ENCODE measurements at regions not wholly inside any gene's neighbourhood (a gene's known extent, or its start where the extent isn't known, plus 50 kb on each side); places are given as distances from the start of the nearest gene placed in this dataset.
A peak's percentile ranks its signal among the peaks of the same experiment; 100 is the strongest.
"Not testable (repeated sequence)": the region's sequence is repeated elsewhere in the genome, so short reads cannot be mapped to it uniquely, and the experiment has no call there.

- no peaks in the 10 kb centered on the region for H3K9me3 ChIP-seq (ENCODE audit: control insufficient read depth, low read length)
- H3K4me3 ChIP-seq (ENCODE audit: insufficient read depth, low read depth, low read length, poor library complexity, severe bottlenecking) = no peak overlapping the region
- H3K27ac ChIP-seq (ENCODE audit: insufficient read depth, low read length, poor library complexity, severe bottlenecking) = no peak overlapping the region
- H3K4me1 ChIP-seq (ENCODE audit: control insufficient read depth, insufficient read depth, low read length, poor library complexity, severe bottlenecking) = no peaks in the 10 kb centered on the region
- DNase-seq = no peak
- no peaks in the 10 kb centered on the region for H3K27me3 ChIP-seq (replicated peaks; ENCODE audit: control insufficient read depth, insufficient read depth, low read length, poor library complexity, severe bottlenecking)
- H3K36me3 ChIP-seq (ENCODE audit: control insufficient read depth, insufficient read depth, low read length) = no peaks in the 10 kb centered on the region
These were observed 589.5 kb upstream of the LCORL start for GRCh38 chr4:18611026-18611425.

DNA sequence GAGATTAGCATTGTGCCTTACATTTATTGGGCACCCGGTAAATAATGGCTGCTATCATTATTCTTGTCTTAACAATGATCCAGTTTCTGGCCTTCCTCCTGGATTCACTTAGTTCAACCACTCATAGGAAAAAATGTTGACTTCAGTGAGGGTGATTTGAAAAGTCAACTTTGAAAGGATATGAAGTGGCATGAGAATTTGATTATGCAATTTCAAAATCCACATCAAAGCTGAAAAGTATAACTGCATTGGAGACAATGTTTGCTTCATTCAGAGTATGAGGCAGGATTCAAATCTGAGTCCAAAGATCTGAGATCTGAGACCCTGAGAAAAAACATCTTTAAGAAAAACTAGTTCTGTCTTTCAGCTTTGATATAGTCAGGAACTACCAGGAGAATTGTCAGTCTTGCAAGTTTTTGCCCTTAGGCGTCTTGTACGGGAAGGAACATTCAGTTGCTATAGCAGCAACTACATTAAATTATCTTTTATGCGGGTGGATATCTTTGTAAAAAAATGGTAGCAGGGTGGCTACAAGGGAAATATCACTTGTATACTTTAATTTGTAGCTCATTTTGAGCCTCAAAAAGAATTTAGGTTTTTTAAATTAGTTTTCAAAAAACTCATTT lies 587.5 kb upstream of the LCORL start:
- no peak for DNase-seq
- no peak overlapping the region for H3K27ac ChIP-seq (ENCODE audit: insufficient read depth, low read length, poor library complexity, severe bottlenecking)
- no peak overlapping the region for H3K4me3 ChIP-seq (ENCODE audit: insufficient read depth, low read depth, low read length, poor library complexity, severe bottlenecking)

DNA sequence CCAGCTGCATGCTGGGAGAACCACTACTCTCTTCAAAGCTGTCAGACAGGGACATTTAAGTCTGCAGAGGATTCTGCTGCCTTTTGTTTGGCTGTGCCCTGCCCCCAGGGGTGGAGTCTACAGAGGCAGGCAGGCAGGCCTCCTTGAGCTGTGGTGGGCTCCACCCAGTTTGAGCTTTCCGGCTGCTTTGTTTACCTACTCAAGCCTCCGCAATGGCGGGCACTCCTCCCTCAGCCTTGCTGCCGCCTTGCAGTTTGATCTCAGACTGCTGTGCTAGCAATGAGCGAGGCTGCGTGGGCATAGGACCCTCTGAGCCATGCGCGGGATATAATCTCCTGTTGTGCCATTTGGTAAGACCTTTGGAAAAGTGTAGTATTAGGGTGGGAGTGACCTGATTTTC lies 581.1 kb upstream of the LCORL start:
- H3K36me3 ChIP-seq (ENCODE audit: control insufficient read depth, insufficient read depth, low read length); H3K4me1 ChIP-seq (ENCODE audit: control insufficient read depth, insufficient read depth, low read length, poor library complexity, severe bottlenecking); H3K27me3 ChIP-seq (replicated peaks; ENCODE audit: control insufficient read depth, insufficient read depth, low read length, poor library complexity, severe bottlenecking); H3K4me3 ChIP-seq (ENCODE audit: insufficient read depth, low read depth, low read length, poor library complexity, severe bottlenecking); H3K9me3 ChIP-seq (ENCODE audit: control insufficient read depth, low read length); H3K27ac ChIP-seq (ENCODE audit: insufficient read depth, low read length, poor library complexity, severe bottlenecking); DNase-seq: not testable (repeated sequence)

More for the DNA sequence above, 587.5 kb upstream of the LCORL start:
- Histone ChIP-seq H3K36me3 (ENCODE audit: control insufficient read depth, insufficient read depth, low read length) (no peaks in the 10 kb centered on the region), H3K9me3 (ENCODE audit: control insufficient read depth, low read length) (no peaks in the 10 kb centered on the region), H3K27me3 (replicated peaks; ENCODE audit: control insufficient read depth, insufficient read depth, low read length, poor library complexity, severe bottlenecking) (no peaks in the 10 kb centered on the region), H3K4me1 (ENCODE audit: control insufficient read depth, insufficient read depth, low read length, poor library complexity, severe bottlenecking) (no peaks in the 10 kb centered on the region)

DNA sequence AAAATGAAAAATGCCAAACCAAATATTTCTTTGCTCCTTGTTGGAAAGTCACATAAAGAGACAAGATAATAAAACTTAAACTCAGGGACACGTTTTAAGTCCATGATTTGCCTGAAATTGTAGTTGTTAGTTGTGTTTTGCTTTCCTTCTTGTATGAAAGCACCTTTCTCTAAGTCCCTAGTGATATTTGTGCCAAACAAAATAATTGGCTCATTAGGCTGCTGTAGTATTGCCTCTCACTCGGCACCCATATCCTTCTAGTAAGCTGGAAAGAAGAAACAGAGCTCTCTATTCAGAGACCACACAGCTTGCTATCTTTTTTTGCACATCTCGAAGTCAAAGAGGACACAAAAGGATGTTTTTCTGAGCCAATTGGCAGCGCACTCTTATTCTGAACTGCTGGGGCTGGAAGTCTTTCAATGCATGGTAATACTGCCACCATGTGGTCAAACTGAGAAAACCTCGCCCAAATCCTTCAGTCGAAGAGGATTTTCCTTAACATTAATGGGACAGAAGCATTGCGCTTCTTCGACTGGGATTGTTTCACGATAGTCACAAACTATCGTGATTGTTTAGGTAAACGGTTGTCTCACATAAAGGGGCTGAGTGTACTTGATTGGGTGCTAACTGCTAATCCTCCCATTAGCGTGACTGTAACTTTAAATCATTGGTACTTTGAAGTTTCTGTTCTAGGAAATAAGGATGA lies 571.9 kb upstream of the LCORL start:
- Histone ChIP-seq H3K4me1 (ENCODE audit: control insufficient read depth, insufficient read depth, low read length, poor library complexity, severe bottlenecking) (peaks cover 5% of the 10 kb centered on the region), H3K9me3 (ENCODE audit: control insufficient read depth, low read length) (no peaks in the 10 kb centered on the region), H3K36me3 (ENCODE audit: control insufficient read depth, insufficient read depth, low read length) (no peaks in the 10 kb centered on the region), H3K27me3 (replicated peaks; ENCODE audit: control insufficient read depth, insufficient read depth, low read length, poor library complexity, severe bottlenecking) (no peaks in the 10 kb centered on the region), H3K4me3 (ENCODE audit: insufficient read depth, low read depth, low read length, poor library complexity, severe bottlenecking) (no peak overlapping the region), H3K27ac (ENCODE audit: insufficient read depth, low read length, poor library complexity, severe bottlenecking) (no peak overlapping the region)
- peak; percentile 1 to 34 (median 4) for DNase-seq

- Histone ChIP-seq H3K27ac (ENCODE audit: insufficient read depth, low read length, poor library complexity, severe bottlenecking) (no peak overlapping the region), H3K36me3 (ENCODE audit: control insufficient read depth, insufficient read depth, low read length) (no peaks in the 10 kb centered on the region), H3K27me3 (replicated peaks; ENCODE audit: control insufficient read depth, insufficient read depth, low read length, poor library complexity, severe bottlenecking) (no peaks in the 10 kb centered on the region), H3K4me3 (ENCODE audit: insufficient read depth, low read depth, low read length, poor library complexity, severe bottlenecking) (no peak overlapping the region), H3K4me1 (ENCODE audit: control insufficient read depth, insufficient read depth, low read length, poor library complexity, severe bottlenecking) (no peaks in the 10 kb centered on the region), H3K9me3 (ENCODE audit: control insufficient read depth, low read length) (no peaks in the 10 kb centered on the region)
- DNase-seq = no peak
These were observed 561.3 kb upstream of the LCORL start for GRCh38 chr4:18582841-18583240.

GRCh38 chr4:18578307-18578706 lies 556.8 kb upstream of the LCORL start:
- H3K27ac ChIP-seq (ENCODE audit: insufficient read depth, low read length, poor library complexity, severe bottlenecking) = no peak overlapping the region
- no peak for DNase-seq
- no peaks in the 10 kb centered on the region for H3K9me3 ChIP-seq (ENCODE audit: control insufficient read depth, low read length)
- H3K36me3 ChIP-seq (ENCODE audit: control insufficient read depth, insufficient read depth, low read length) = no peaks in the 10 kb centered on the region
- no peaks in the 10 kb centered on the region for H3K27me3 ChIP-seq (replicated peaks; ENCODE audit: control insufficient read depth, insufficient read depth, low read length, poor library complexity, severe bottlenecking)
- H3K4me3 ChIP-seq (ENCODE audit: insufficient read depth, low read depth, low read length, poor library complexity, severe bottlenecking) = no peak overlapping the region
- H3K4me1 ChIP-seq (ENCODE audit: control insufficient read depth, insufficient read depth, low read length, poor library complexity, severe bottlenecking) = no peaks in the 10 kb centered on the region

- Histone ChIP-seq H3K27ac (ENCODE audit: insufficient read depth, low read length, poor library complexity, severe bottlenecking) (no peak overlapping the region), H3K27me3 (replicated peaks; ENCODE audit: control insufficient read depth, insufficient read depth, low read length, poor library complexity, severe bottlenecking) (no peaks in the 10 kb centered on the region), H3K4me1 (ENCODE audit: control insufficient read depth, insufficient read depth, low read length, poor library complexity, severe bottlenecking) (no peaks in the 10 kb centered on the region), H3K4me3 (ENCODE audit: insufficient read depth, low read depth, low read length, poor library complexity, severe bottlenecking) (no peak overlapping the region), H3K36me3 (ENCODE audit: control insufficient read depth, insufficient read depth, low read length) (no peaks in the 10 kb centered on the region), H3K9me3 (ENCODE audit: control insufficient read depth, low read length) (no peaks in the 10 kb centered on the region)
- DNase-seq = no peak
These were observed 550.9 kb upstream of the LCORL start for GRCh38 chr4:18572481-18572880.

- no peaks in the 10 kb centered on the region for H3K27me3 ChIP-seq (replicated peaks; ENCODE audit: control insufficient read depth, insufficient read depth, low read length, poor library complexity, severe bottlenecking)
- no peak for DNase-seq
- H3K4me1 ChIP-seq (ENCODE audit: control insufficient read depth, insufficient read depth, low read length, poor library complexity, severe bottlenecking) = no peaks in the 10 kb centered on the region
- H3K36me3 ChIP-seq (ENCODE audit: control insufficient read depth, insufficient read depth, low read length) = no peaks in the 10 kb centered on the region
- no peak overlapping the region for H3K27ac ChIP-seq (ENCODE audit: insufficient read depth, low read length, poor library complexity, severe bottlenecking)
- no peaks in the 10 kb centered on the region for H3K9me3 ChIP-seq (ENCODE audit: control insufficient read depth, low read length)
- H3K4me3 ChIP-seq (ENCODE audit: insufficient read depth, low read depth, low read length, poor library complexity, severe bottlenecking) = no peak overlapping the region
These were observed 549.8 kb upstream of the LCORL start for GRCh38 chr4:18571301-18571761.

- Histone ChIP-seq H3K36me3 (ENCODE audit: control insufficient read depth, insufficient read depth, low read length) (no peaks in the 10 kb centered on the region), H3K27ac (ENCODE audit: insufficient read depth, low read length, poor library complexity, severe bottlenecking) (no peak overlapping the region), H3K4me1 (ENCODE audit: control insufficient read depth, insufficient read depth, low read length, poor library complexity, severe bottlenecking) (no peaks in the 10 kb centered on the region), H3K9me3 (ENCODE audit: control insufficient read depth, low read length) (no peaks in the 10 kb centered on the region), H3K4me3 (ENCODE audit: insufficient read depth, low read depth, low read length, poor library complexity, severe bottlenecking) (no peak overlapping the region), H3K27me3 (replicated peaks; ENCODE audit: control insufficient read depth, insufficient read depth, low read length, poor library complexity, severe bottlenecking) (no peaks in the 10 kb centered on the region)
- no peak for DNase-seq
These were observed 548.8 kb upstream of the LCORL start for GRCh38 chr4:18570370-18570769.

- Histone ChIP-seq H3K4me1 (ENCODE audit: control insufficient read depth, insufficient read depth, low read length, poor library complexity, severe bottlenecking) (no peaks in the 10 kb centered on the region), H3K36me3 (ENCODE audit: control insufficient read depth, insufficient read depth, low read length) (no peaks in the 10 kb centered on the region), H3K27me3 (replicated peaks; ENCODE audit: control insufficient read depth, insufficient read depth, low read length, poor library complexity, severe bottlenecking) (no peaks in the 10 kb centered on the region), H3K27ac (ENCODE audit: insufficient read depth, low read length, poor library complexity, severe bottlenecking) (no peak overlapping the region), H3K9me3 (ENCODE audit: control insufficient read depth, low read length) (no peaks in the 10 kb centered on the region), H3K4me3 (ENCODE audit: insufficient read depth, low read depth, low read length, poor library complexity, severe bottlenecking) (no peak overlapping the region)
- DNase-seq = no peak
These were observed 547.0 kb upstream of the LCORL start for GRCh38 chr4:18568600-18568999.
